HG03280 (cell line): ENCODE measurements at regions not wholly inside any gene's neighbourhood (a gene's known extent, or its start where the extent isn't known, plus 50 kb on each side); places are given as distances from the start of the nearest gene placed in this dataset.

Experiments used
- ATAC-seq: cut with Tn5 transposase; IDR thresholded peaks from one replicate; pipeline ENCODE4 v1.9.1; 2021; ENCODE audit warnings: mild to moderate bottlenecking, moderate library complexity; ENCODE audit not compliant: unreplicated experiment

GRCh38 chr2:181240844-181241243 is 216.3 kb upstream of the ITGA4 start:
- no peak for ATAC-seq

- ATAC-seq = no peak
Measured at GRCh38 chr2:181241366-181241765, 215.8 kb upstream of the ITGA4 start.

- no peak for ATAC-seq
Measured at GRCh38 chr2:181241797-181242196, 215.4 kb upstream of the ITGA4 start.

- ATAC-seq = no peak
Measured at GRCh38 chr2:181242262-181242661, 214.9 kb upstream of the ITGA4 start.

- no peak for ATAC-seq
Measured at GRCh38 chr2:181243319-181243718, 213.9 kb upstream of the ITGA4 start.

GRCh38 chr2:181250691-181251090 is 206.5 kb upstream of the ITGA4 start:
- no peak for ATAC-seq

- no peak for ATAC-seq
Measured at GRCh38 chr2:181252262-181253148, 204.7 kb upstream of the ITGA4 start.

GRCh38 chr2:181253438-181253837 is 203.7 kb upstream of the ITGA4 start:
- ATAC-seq = no peak

GRCh38 chr2:181255651-181256050 is 201.5 kb upstream of the ITGA4 start:
- ATAC-seq = no peak

- no peak for ATAC-seq
Measured at GRCh38 chr2:181258720-181259119, 198.5 kb upstream of the ITGA4 start.

- ATAC-seq = no peak
Measured at GRCh38 chr2:181262782-181263181, 194.4 kb upstream of the ITGA4 start.

GRCh38 chr2:181264001-181264400 is 193.2 kb upstream of the ITGA4 start:
- no peak for ATAC-seq

- no peak for ATAC-seq
Measured at GRCh38 chr2:181264441-181264840, 192.7 kb upstream of the ITGA4 start.

GRCh38 chr2:181266614-181267013 is 190.6 kb upstream of the ITGA4 start:
- no peak for ATAC-seq

GRCh38 chr2:181268174-181268867 is 188.9 kb upstream of the ITGA4 start:
- ATAC-seq = no peak

- no peak for ATAC-seq
Measured at GRCh38 chr2:181273986-181274385, 183.2 kb upstream of the ITGA4 start.

GRCh38 chr2:181275643-181276070 is 181.5 kb upstream of the ITGA4 start:
- peak; percentile 51 for ATAC-seq

- no peak for ATAC-seq
Measured at GRCh38 chr2:181281206-181281832, 175.9 kb upstream of the ITGA4 start.

- ATAC-seq = no peak
Measured at GRCh38 chr2:181285116-181285515, 172.1 kb upstream of the ITGA4 start.

- ATAC-seq = no peak
Measured at GRCh38 chr2:181289698-181290097, 167.5 kb upstream of the ITGA4 start.

- ATAC-seq = no peak
Measured at GRCh38 chr2:181290182-181290581, 167.0 kb upstream of the ITGA4 start.

GRCh38 chr2:181294979-181295378 is 162.2 kb upstream of the ITGA4 start:
- ATAC-seq = no peak
